Neural cell (in vitro differentiated cells): ENCODE measurements at regions not wholly inside any gene's neighbourhood (a gene's known extent, or its start where the extent isn't known, plus 50 kb on each side); places are given as distances from the start of the nearest gene placed in this dataset.

Experiments
- H2AFZ ChIP-seq: fragments of 200-600, 300-800 bp; sonication (generic), shearing (Covaris generic); 2 replicates; pipeline ENCODE4 v1.6.0; 2014; ENCODE audit warnings: low read depth, mild to moderate bottlenecking, antibody characterized with exemption, low read length, moderate library complexity
- H3F3A ChIP-seq: fragments of 200-600 bp; shearing (Covaris generic); 2 replicates; pipeline ENCODE4 v1.6.1; 2016; ENCODE audit warnings: mild to moderate bottlenecking, moderate library complexity, mixed read lengths, antibody characterized with exemption, low read length; ENCODE audit not compliant: insufficient read depth, poor library complexity, severe bottlenecking
- H3K27ac ChIP-seq: fragments of 200-600, 300-800 bp; sonication (generic), shearing (Covaris generic); 2 replicates; pipeline ENCODE4 v1.5.1; 2014; ENCODE audit warnings: mild to moderate bottlenecking, low read length, moderate library complexity
- H3K27me3 ChIP-seq: fragments of 300-800, 200-600 bp; sonication (generic), shearing (Covaris generic); 2 replicates; pipeline ENCODE4 v1.6.0; 2014; ENCODE audit warnings: mild to moderate bottlenecking, low read depth, low read length, moderate library complexity; ENCODE audit not compliant: insufficient read depth
- H3K36me3 ChIP-seq: fragments of 300-800, 200-600 bp; sonication (generic), shearing (Covaris generic); 2 replicates; pipeline ENCODE4 v1.5.1; 2014; ENCODE audit warnings: mild to moderate bottlenecking, antibody characterized with exemption, low read length, moderate library complexity; ENCODE audit not compliant: insufficient read depth
- H3K4me2 ChIP-seq: fragments of 300-800, 200-600 bp; sonication (generic), shearing (Covaris generic); 2 replicates; pipeline ENCODE4 v1.6.0; 2014; ENCODE audit warnings: mild to moderate bottlenecking, low read length
- H3K4me3 ChIP-seq: fragments of 300-800, 200-600 bp; sonication (generic), shearing (Covaris generic); 2 replicates; pipeline ENCODE4 v1.5.1; 2014; ENCODE audit warnings: mild to moderate bottlenecking, low read length, moderate library complexity
- H3K79me2 ChIP-seq: fragments of 200-600 bp; shearing (Covaris generic); replicated peaks from 2 replicates; pipeline ENCODE4 v1.6.0; 2014; ENCODE audit warnings: mild to moderate bottlenecking, low read length, moderate library complexity; ENCODE audit not compliant: insufficient read depth
- H3K9ac ChIP-seq: fragments of 300-800, 200-600 bp; sonication (generic), shearing (Covaris generic); 2 replicates; pipeline ENCODE4 v1.6.1; 2016; ENCODE audit warnings: mild to moderate bottlenecking, low read length, mixed read lengths
- H3K9me2 ChIP-seq: fragments of 200-600 bp; shearing (Covaris generic); 2 replicates; pipeline ENCODE4 v1.6.1; 2016; ENCODE audit warnings: mild to moderate bottlenecking, low read length, mixed read lengths; ENCODE audit not compliant: insufficient read depth
- H3K9me3 ChIP-seq: fragments of 200-600, 300-800 bp; sonication (generic), shearing (Covaris generic); 2 replicates; pipeline ENCODE4 v1.6.1; 2016; ENCODE audit warnings: mild to moderate bottlenecking, mixed run types, low read length, moderate library complexity, mixed read lengths
- H4K20me1 ChIP-seq: fragments of 200-600 bp; shearing (Covaris generic); 2 replicates; pipeline ENCODE4 v1.6.1; 2016; ENCODE audit warnings: mild to moderate bottlenecking, mixed run types; ENCODE audit not compliant: insufficient read depth
- CTCF ChIP-seq: fragments of 450-650 bp; IDR thresholded peaks from 2 replicates; pipeline ENCODE4 v1.5.1; 2014; ENCODE audit warnings: antibody characterized with exemption, mild to moderate bottlenecking, moderate library complexity; ENCODE audit not compliant: poor library complexity, severe bottlenecking
- EP300 ChIP-seq: fragments of 450-650 bp; conservative IDR thresholded peaks from 2 replicates; pipeline ENCODE4 v1.6.1; 2014; ENCODE audit warnings: antibody characterized with exemption, mild to moderate bottlenecking, moderate library complexity; ENCODE audit not compliant: poor library complexity, severe bottlenecking
- EZH2 ChIP-seq: fragments of 200-600, 300-800 bp; shearing (Covaris generic), sonication (generic); IDR thresholded peaks from 2 replicates; pipeline ENCODE4 v1.6.1; 2014; ENCODE audit warnings: antibody characterized with exemption, low read length, borderline replicate concordance, mild to moderate bottlenecking; ENCODE audit not compliant: insufficient read depth, poor library complexity, severe bottlenecking
- MXI1 ChIP-seq: fragments of 450-650 bp; conservative IDR thresholded peaks from 2 replicates; pipeline ENCODE4 v1.6.1; 2014; ENCODE audit warnings: antibody characterized with exemption, mild to moderate bottlenecking; ENCODE audit not compliant: poor library complexity, severe bottlenecking
- POLR2AphosphoS5 ChIP-seq: IDR thresholded peaks from 2 replicates; pipeline ENCODE4 v1.6.1; 2012
- RAD21 ChIP-seq: fragments of 450-650 bp; conservative IDR thresholded peaks from 2 replicates; pipeline ENCODE4 v1.6.1; 2014; ENCODE audit warnings: antibody characterized with exemption, mild to moderate bottlenecking, moderate library complexity
- REST ChIP-seq: IDR thresholded peaks from 2 replicates; pipeline ENCODE4 v1.6.1; 2012; ENCODE audit warnings: borderline replicate concordance
- SMC3 ChIP-seq: fragments of 450-650 bp; conservative IDR thresholded peaks from 2 replicates; pipeline ENCODE4 v1.6.1; 2014; ENCODE audit warnings: antibody characterized with exemption, mild to moderate bottlenecking, moderate library complexity; ENCODE audit not compliant: poor library complexity
- TAF1 ChIP-seq: IDR thresholded peaks from 2 replicates; pipeline ENCODE4 v1.6.1; 2012; ENCODE audit warnings: low read depth

- Histone ChIP-seq H4K20me1 (no peaks in the 10 kb centered on the region), H3K79me2 (no peaks in the 10 kb centered on the region), H3F3A (no peaks in the 10 kb centered on the region), H3K36me3 (no peaks in the 10 kb centered on the region), H2AFZ (no peak overlapping the region), H3K27ac (no peak overlapping the region), H3K4me2 (no peak overlapping the region), H3K9me2 (no peaks in the 10 kb centered on the region), H3K9me3 (no peaks in the 10 kb centered on the region), H3K27me3 (no peaks in the 10 kb centered on the region), H3K9ac (no peak overlapping the region), H3K4me3 (no peak overlapping the region)
- no peak for TF ChIP-seq EP300
- TF ChIP-seq CTCF = no peak
- no peak for TF ChIP-seq POLR2AphosphoS5
- TF ChIP-seq RAD21 = no peak
- TF ChIP-seq TAF1 = no peak
- TF ChIP-seq SMC3 = no peak
- no peak for TF ChIP-seq EZH2
- no peak for TF ChIP-seq MXI1
Observed at GRCh38 chr1:215004121-215004827, 78.3 kb upstream of the KCNK2 start.

- no peaks in the 10 kb centered on the region for H3K79me2 ChIP-seq
- H3K27ac ChIP-seq = no peak overlapping the region
- no peaks in the 10 kb centered on the region for H3K27me3 ChIP-seq
- no peak overlapping the region for H3K4me2 ChIP-seq
- no peaks in the 10 kb centered on the region for H3K36me3 ChIP-seq
- H3K4me3 ChIP-seq = no peak overlapping the region
- H2AFZ ChIP-seq = no peak overlapping the region
- no peaks in the 10 kb centered on the region for H3F3A ChIP-seq
- TF ChIP-seq EZH2 = no peak
- no peak for TF ChIP-seq REST
- no peak for TF ChIP-seq SMC3
- H3K9me3 ChIP-seq = no peaks in the 10 kb centered on the region
- no peaks in the 10 kb centered on the region for H4K20me1 ChIP-seq
- H3K9ac ChIP-seq = no peak overlapping the region
- H3K9me2 ChIP-seq = no peaks in the 10 kb centered on the region
Observed at GRCh38 chr1:215005078-215005477, 77.5 kb upstream of the KCNK2 start.
